C4-2B (cell line): ENCODE measurements at regions not wholly inside any gene's neighbourhood (a gene's known extent, or its start where the extent isn't known, plus 50 kb on each side); places are given as distances from the start of the nearest gene placed in this dataset.

Source experiments
- H3K27ac ChIP-seq: fragments of 450-650 bp; 2 replicates; pipeline ENCODE4 v1.5.1; 2017
- ZFX ChIP-seq: fragments of 450-650 bp; IDR thresholded peaks from 2 replicates; pipeline ENCODE4 v1.6.1; 2017
- TF ChIP-seq, protein P1 (sequence below): fragments of 450-650 bp; conservative IDR thresholded peaks from 2 replicates; pipeline ENCODE4 v1.5.1; 2017; ENCODE audit warnings: mild to moderate bottlenecking

DNA sequence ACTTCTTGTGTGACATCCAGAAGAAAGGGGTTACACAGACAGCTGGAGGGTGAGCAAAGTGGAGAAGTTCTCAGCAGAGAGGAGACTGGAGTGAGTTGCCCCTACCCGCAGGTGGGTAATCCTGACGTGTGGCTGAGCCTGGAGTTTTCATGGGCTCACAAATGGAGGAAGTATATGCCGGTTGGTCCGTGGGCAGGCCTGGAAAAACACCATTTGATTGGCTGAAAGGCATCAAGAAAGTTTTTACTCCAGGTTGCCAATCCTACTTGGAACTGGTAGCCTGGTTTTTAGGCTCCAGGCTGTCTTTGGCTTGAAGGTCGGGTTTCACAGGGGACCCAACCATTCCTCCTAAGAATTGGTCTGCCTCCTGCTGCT lies 1177.4 kb upstream of the LRRTM1 start:
- peak overlapping the region; percentile 10; the same call in 1 of the 2 replicates for H3K27ac ChIP-seq
- TF ChIP-seq, protein P1, sequence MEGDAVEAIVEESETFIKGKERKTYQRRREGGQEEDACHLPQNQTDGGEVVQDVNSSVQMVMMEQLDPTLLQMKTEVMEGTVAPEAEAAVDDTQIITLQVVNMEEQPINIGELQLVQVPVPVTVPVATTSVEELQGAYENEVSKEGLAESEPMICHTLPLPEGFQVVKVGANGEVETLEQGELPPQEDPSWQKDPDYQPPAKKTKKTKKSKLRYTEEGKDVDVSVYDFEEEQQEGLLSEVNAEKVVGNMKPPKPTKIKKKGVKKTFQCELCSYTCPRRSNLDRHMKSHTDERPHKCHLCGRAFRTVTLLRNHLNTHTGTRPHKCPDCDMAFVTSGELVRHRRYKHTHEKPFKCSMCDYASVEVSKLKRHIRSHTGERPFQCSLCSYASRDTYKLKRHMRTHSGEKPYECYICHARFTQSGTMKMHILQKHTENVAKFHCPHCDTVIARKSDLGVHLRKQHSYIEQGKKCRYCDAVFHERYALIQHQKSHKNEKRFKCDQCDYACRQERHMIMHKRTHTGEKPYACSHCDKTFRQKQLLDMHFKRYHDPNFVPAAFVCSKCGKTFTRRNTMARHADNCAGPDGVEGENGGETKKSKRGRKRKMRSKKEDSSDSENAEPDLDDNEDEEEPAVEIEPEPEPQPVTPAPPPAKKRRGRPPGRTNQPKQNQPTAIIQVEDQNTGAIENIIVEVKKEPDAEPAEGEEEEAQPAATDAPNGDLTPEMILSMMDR = no peak
- TF ChIP-seq ZFX = no peak

DNA sequence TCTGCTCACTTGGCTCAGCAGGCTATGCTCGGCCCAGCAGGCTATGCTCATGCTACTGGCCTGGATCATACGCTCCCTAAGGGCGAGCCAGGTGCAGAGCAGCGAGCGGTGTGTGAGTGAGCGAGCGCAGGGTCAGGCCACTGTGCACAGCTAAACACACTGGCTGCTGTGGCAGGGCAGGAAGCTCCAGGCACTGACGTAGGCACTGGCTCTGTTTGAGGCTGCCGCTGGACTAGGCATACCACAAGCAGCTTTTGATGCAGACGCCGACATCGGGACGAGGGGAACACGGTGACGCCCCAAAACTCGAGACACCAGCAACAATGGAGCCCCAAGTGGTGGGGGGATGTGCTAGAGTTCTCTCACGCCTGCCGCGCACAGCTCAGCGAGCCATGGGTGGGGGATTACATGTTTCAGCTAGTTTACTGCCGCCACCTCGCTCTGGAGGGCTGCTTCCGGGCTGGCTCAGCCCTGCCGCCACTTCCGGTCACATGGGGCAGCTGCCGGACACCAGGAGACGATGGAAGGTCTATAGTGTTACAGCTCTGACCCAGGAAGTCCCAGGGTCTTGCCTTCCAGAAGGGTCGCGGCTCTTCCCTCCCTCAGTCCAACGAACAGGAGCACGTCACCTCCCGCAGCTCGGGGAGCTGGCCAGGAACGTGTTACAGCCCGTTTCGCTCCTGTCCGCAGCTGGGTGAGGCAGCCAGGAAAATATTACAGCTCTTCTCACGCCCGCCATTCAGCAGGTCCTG lies 1176.9 kb upstream of the LRRTM1 start:
- peak overlapping the region; percentile 10; the same call in 1 of the 2 replicates for H3K27ac ChIP-seq
- TF ChIP-seq ZFX = no peak
- TF ChIP-seq, protein P1 = no peak

DNA sequence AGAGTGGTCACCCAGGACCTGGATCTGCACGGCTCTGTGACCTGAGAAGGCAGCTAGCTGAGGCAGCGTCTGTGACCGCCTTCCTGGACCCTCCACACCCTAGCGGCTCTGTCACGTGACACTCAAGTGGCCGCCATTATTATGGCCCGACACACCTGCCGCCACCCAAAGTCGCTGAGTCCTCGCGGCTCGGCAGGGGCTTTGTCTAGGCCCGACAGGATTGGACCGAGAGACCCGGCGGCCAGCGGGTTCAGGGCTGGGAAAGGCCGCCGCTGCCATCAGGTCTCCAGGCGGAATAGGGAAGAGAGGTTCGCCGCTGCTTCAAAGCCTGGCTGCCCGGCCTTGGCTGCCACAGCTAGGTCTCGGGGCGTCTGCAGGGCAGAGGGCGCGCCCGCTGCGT lies 1162.5 kb upstream of the LRRTM1 start:
- H3K27ac ChIP-seq = no peak overlapping the region
- no peak for TF ChIP-seq ZFX
- TF ChIP-seq, protein P1 = no peak

DNA sequence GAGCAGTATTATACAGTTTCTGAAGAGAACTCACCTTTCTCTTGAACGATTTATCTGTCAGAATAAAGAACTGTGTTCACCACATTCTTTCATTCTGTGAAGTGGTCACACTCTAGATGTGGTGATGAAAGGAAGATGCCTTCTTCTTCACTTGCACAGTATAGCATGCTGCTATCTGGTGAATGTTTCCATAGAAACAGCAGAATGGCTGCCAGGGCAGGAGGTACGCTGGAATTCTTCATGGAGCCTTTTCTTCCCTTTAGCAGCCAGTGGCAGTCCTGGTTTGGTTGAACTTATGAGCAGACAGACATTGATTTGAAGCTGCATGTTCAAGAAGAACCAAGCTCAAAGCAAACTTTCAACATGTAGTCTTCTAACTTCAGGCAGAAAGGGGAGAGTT lies 1157.9 kb upstream of the LRRTM1 start:
- H3K27ac ChIP-seq = no peak overlapping the region
- TF ChIP-seq, protein P1 = no peak
- no peak for TF ChIP-seq ZFX

DNA sequence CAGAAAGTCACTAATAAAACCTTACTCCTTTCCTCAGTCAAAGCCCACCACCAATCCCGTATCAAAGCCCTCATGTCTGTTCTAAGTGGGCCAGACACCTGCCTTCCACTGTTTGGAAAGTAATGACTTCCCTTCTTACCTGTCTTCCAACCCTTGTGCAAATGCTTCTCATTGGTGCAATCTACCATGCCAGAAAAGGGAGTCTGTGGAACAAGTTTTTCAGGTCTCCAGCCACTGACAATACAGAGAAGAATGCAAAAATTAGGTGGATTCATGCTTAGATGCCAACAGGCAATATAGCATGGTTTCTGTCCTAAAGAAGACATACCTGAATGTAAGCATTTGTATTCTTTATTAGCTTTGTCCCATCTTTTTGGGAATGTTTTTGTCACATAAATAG lies 1140.6 kb upstream of the LRRTM1 start:
- TF ChIP-seq, protein P1 = no peak
- no peak for TF ChIP-seq ZFX
- no peak overlapping the region for H3K27ac ChIP-seq

DNA sequence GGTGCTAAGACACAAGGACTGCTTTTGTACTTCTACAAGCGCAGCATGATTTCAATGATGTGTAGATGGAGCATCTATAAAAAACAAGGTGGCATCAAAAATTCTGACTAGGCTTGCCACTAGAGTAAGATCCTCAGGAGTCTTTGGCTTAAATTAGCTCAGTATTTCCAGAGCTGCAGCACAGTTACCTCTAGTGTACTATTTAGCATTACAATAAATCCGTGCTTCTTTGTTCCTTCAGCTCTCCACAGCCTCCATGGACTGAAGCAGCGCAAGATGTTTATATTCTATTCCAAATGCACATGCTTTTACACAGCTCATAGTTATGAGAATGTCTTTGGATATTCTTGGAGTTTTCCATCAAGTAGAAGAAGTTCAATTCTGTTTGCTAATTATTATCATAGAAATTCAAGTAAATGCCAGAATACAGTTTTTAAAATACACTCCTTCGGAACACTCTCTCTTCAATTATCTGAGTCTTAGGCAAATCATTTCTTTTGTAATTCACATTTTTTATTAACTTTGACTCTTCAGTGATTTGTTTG lies 1133.0 kb upstream of the LRRTM1 start:
- no peak overlapping the region for H3K27ac ChIP-seq
- TF ChIP-seq ZFX = no peak
- TF ChIP-seq, protein P1 = no peak

DNA sequence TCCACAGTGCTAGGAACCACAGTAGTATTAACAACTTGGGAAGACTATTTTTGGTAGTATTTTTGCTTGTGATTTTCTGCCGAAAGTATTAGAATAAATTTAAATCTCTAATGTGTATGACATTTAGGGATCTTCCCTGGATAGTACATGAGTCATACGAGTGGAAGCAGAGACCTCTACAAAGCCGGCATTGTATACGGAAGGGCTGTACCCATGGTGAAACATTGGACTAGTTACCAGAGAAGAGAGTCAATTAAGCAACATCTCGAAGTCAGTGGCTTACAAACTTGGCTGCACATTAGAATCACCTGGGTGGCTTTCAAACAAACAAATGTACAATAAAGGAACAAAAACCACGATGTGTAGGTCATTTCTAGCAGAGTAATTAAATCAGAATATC lies 1131.7 kb upstream of the LRRTM1 start:
- no peak overlapping the region for H3K27ac ChIP-seq
- TF ChIP-seq, protein P1 = no peak
- no peak for TF ChIP-seq ZFX
